Common myeloid progenitor, CD34-positive (primary cell): ENCODE measurements at regions not wholly inside any gene's neighbourhood (a gene's known extent, or its start where the extent isn't known, plus 50 kb on each side); places are given as distances from the start of the nearest gene placed in this dataset.

Experiments used
- CTCF ChIA-PET: fragments of 350-600 bp; sonication (Branson Sonifier 250); formaldehyde crosslinking; loops from one replicate; lab custom pipeline; 2021; ENCODE audit warnings: antibody characterized with exemption; lab: Charles Lee
- POLR2A ChIA-PET: fragments of 350-600 bp; sonication (Branson Sonifier 250); formaldehyde crosslinking; loops from one replicate; lab custom pipeline; 2021; ENCODE audit warnings: antibody characterized with exemption; lab: Charles Lee
- DNase-seq, 3 donors: peaks; one replicate each; pipeline versions ENCODE4 v3.0.0 to v3.0.0-alpha.2; 2013
- H3K27ac ChIP-seq, 2 experiments: 1 replicate in 1 of 2; 2 replicates in 1 of 2; pipeline ENCODE4 v1.7.0; 2013; ENCODE audit warnings: inconsistent platforms in 2 of 2, low read length in 2 of 2, mild to moderate bottlenecking in 2 of 2, low read depth in 1 of 2, moderate library complexity in 1 of 2; ENCODE audit not compliant: severe bottlenecking in 2 of 2, insufficient read depth in 1 of 2, poor library complexity in 1 of 2
- H3K27me3 ChIP-seq, 5 experiments: replicated peaks in 2 of 5; 1 replicate in 3 of 5; 2 replicates in 2 of 5; pipeline versions ENCODE4 v1.6.1 to v1.7.0; 2013; ENCODE audit warnings: low read length in 4 of 5, mild to moderate bottlenecking in 2 of 5, moderate library complexity in 2 of 5, inconsistent platforms in 1 of 5; ENCODE audit not compliant: insufficient read depth in 5 of 5, control insufficient read depth in 4 of 5
- H3K36me3 ChIP-seq, 4 experiments: 1 replicate in 2 of 4; 2 replicates in 2 of 4; pipeline versions ENCODE4 v1.6.1 to v1.7.0; 2013; ENCODE audit warnings: low read length in 3 of 4, control low read depth in 1 of 4, mild to moderate bottlenecking in 1 of 4; ENCODE audit not compliant: control insufficient read depth in 4 of 4, insufficient read depth in 4 of 4
- H3K4me1 ChIP-seq, 4 experiments: 1 replicate in 3 of 4; 2 replicates in 1 of 4; pipeline versions ENCODE4 v1.6.1 to v1.7.1; 2013; ENCODE audit warnings: low read length in 3 of 4, mild to moderate bottlenecking in 3 of 4, control low read depth in 1 of 4, inconsistent platforms in 1 of 4, moderate library complexity in 1 of 4; ENCODE audit not compliant: control insufficient read depth in 4 of 4, insufficient read depth in 4 of 4; ENCODE audit errors: control extremely low read depth in 1 of 4
- H3K4me3 ChIP-seq, 7 experiments: 1 replicate in 4 of 7; 2 replicates in 3 of 7; pipeline versions ENCODE4 v1.5.1 to v1.7.0; 2013; ENCODE audit warnings: mild to moderate bottlenecking in 7 of 7, low read length in 6 of 7, moderate library complexity in 6 of 7, inconsistent platforms in 2 of 7, low read depth in 2 of 7, control low read depth in 1 of 7; ENCODE audit not compliant: insufficient read depth in 4 of 7, control insufficient read depth in 1 of 7; ENCODE audit errors: extremely low read depth in 1 of 7
- H3K9me3 ChIP-seq, 5 experiments: 1 replicate in 4 of 5; 2 replicates in 1 of 5; pipeline versions ENCODE4 v1.6.1 to v1.7.1; 2013; ENCODE audit warnings: low read length in 4 of 5, mild to moderate bottlenecking in 2 of 5, inconsistent platforms in 1 of 5, low read depth in 1 of 5, moderate library complexity in 1 of 5; ENCODE audit not compliant: control insufficient read depth in 4 of 5, insufficient read depth in 2 of 5; ENCODE audit errors: control extremely low read depth in 1 of 5
- WGBS: methylation state at CpG from one replicate; pipeline ENCODE4 v1.1.5; 2013; ENCODE audit not compliant: insufficient coverage; 5-methylcytosine and 5-hydroxymethylcytosine counted together

DNA sequence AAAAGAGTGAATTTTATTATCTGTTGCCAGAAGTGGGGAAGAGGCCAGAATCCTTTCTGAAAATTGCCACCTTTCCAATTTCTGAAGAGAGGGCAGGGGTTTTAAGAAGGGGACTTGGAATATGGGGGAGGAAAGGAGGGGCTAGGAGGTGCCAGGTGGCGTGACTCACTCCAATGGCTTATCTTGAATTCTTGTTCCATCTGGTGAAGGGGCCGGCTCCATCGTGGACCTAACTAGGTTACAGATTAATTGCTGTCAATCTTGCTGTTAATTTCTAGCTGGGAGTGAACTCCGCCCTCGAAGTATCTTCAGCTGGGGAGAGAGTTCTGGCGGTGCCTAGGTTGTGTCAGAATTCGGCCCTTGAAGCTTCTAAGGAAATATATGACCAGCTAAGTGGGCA lies 138.7 kb downstream of the YTHDC2 start:
- Histone ChIP-seq H3K27me3 (peaks cover 0 to 3% (median 0%) of the 10 kb centered on the region in 5 experiments), H3K27ac (no peak overlapping the region), H3K4me1 (no peaks in the 10 kb centered on the region), H3K9me3 (no peaks in the 10 kb centered on the region), H3K36me3 (no peaks in the 10 kb centered on the region), H3K4me3 (no peak overlapping the region)
- ChIA-PET CTCF (interaction anchor here (1.5 kb wide), 1 partner anchor 10 kb away, joined by 4 read pairs; no protein-coding TSS in a partner anchor), POLR2A (no interaction called here)
- DNase-seq, result no peak
- 90% methylated on average over 7 of the region's 7 CpGs for WGBS

DNA sequence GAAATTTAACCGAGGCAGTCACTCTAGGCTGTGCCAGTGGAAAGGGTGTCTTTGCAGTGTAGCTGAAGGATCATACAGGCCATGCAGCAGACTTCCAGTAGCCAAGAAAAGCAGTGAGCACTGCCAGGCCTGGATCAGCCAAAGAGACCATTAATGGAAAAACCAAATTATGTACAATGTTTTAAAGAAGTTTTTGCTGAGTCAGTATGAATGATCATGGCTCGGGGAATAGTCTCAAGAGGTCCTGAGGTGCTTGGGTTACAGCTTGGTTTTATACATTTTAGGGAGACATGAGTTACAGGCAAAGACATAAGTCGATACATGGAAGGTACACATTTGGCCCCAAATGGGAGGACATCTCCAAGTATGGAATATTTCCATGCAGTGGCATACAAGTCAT lies 141.3 kb downstream of the YTHDC2 start:
- WGBS, result 100% methylated on average over 3 of the region's 3 CpGs
- POLR2A ChIA-PET, result no interaction called here

DNA sequence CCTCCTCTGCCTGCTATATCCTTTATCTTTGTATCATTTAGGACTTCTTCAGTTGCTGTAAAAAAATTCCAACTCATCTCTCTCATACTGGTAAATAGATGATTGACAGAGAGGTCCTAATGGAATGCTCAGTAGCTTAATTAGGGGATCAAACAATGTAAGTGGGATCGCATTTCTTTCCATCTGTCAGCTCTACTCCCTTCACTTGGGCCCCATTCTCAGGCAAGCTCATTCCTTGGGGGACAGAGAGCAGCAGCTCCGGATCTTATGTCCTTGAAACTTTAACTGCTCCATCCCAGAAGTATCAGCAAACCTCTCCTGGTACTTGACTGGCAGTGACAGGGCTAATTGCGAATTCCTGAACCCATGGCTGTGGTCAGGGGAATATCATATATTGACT lies 146.7 kb downstream of the YTHDC2 start:
- no peak for DNase-seq
- WGBS, result 94% methylated on average over 2 of the region's 3 CpGs
- Histone ChIP-seq H3K27ac (no peak overlapping the region), H3K27me3 (peaks cover 0 to 8% (median 0%) of the 10 kb centered on the region in 5 experiments), H3K4me1 (no peaks in the 10 kb centered on the region), H3K9me3 (no peaks in the 10 kb centered on the region), H3K36me3 (no peaks in the 10 kb centered on the region), H3K4me3 (no peak overlapping the region)
- CTCF ChIA-PET, result interaction anchor here (1.1 kb wide), 1 partner anchor 48 kb away, joined by 3 read pairs; no protein-coding TSS in a partner anchor
- POLR2A ChIA-PET, result interaction anchor here (0.6 kb wide), 1 partner anchor 1587 kb away, joined by 3 read pairs; no protein-coding TSS in a partner anchor

More for the DNA sequence above, 141.3 kb downstream of the YTHDC2 start:
- Histone ChIP-seq H3K4me1 (no peaks in the 10 kb centered on the region), H3K9me3 (no peaks in the 10 kb centered on the region), H3K4me3 (no peak overlapping the region), H3K27me3 (peaks cover 0 to 6% (median 0%) of the 10 kb centered on the region in 5 experiments), H3K27ac (no peak overlapping the region), H3K36me3 (no peaks in the 10 kb centered on the region)
- CTCF ChIA-PET, result no interaction called here
- DNase-seq, result no peak

GRCh38 chr5:113660706-113661250 lies 147.3 kb downstream of the YTHDC2 start:
- Histone ChIP-seq H3K9me3 (no peaks in the 10 kb centered on the region), H3K27me3 (peaks cover 0 to 8% (median 0%) of the 10 kb centered on the region in 5 experiments), H3K4me3 (no peak overlapping the region), H3K36me3 (no peaks in the 10 kb centered on the region), H3K4me1 (no peaks in the 10 kb centered on the region), H3K27ac (no peak overlapping the region)
- ChIA-PET POLR2A (no interaction called here), CTCF (interaction anchor here (1.1 kb wide), 1 partner anchor 49 kb away, joined by 3 read pairs; no protein-coding TSS in a partner anchor)
- 100% methylated on average over 1 of the region's 1 CpG for WGBS
- DNase-seq, result no peak

DNA sequence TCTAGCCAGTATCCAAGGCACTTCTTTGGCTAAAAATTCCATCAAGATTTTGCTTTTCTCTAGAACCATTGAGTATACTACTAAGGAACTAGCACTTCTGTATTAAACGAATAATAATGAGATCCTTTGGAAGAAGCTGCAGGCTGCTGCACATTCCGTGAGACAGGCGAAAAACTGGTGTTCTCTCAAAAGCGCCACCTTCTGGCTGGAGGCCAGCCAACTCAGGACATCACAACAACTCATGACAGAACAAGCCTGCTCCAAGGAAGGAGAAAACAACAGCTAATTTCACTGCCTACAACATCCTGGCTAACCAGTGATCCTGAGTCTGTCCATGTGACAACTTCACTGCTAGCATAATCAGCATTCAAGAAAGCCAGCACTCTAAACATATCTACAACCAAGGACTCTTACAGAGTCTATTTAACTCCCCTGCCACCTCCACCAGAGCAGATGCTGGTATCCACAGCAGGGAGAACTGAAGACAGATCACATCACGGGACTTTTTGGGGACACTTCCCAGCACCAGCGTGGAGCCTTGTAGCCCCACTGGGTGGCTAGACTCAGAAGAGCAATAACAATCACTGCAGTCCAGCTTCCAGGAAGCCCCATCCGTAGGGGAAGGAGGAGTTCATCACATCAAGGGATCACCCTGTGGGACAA lies 150.5 kb downstream of the YTHDC2 start:
- DNase-seq, result peak; percentile 4 to 34 (median 33)
- Histone ChIP-seq H3K9me3 (peaks cover 0 to under 1% (median 0%) of the 10 kb centered on the region in 5 experiments), H3K27me3 (peaks cover 0 to 5% (median 0%) of the 10 kb centered on the region in 5 experiments), H3K4me1 (no peaks in the 10 kb centered on the region), H3K4me3 (no peak overlapping the region), H3K36me3 (no peaks in the 10 kb centered on the region), H3K27ac (no peak overlapping the region)
- CTCF ChIA-PET, result interaction anchor here (1.2 kb wide), 1 partner anchor 56 kb away, joined by 3 read pairs; no protein-coding TSS in a partner anchor
- POLR2A ChIA-PET, result no interaction called here
- WGBS, result 81% methylated on average over 7 of the region's 7 CpGs

DNA sequence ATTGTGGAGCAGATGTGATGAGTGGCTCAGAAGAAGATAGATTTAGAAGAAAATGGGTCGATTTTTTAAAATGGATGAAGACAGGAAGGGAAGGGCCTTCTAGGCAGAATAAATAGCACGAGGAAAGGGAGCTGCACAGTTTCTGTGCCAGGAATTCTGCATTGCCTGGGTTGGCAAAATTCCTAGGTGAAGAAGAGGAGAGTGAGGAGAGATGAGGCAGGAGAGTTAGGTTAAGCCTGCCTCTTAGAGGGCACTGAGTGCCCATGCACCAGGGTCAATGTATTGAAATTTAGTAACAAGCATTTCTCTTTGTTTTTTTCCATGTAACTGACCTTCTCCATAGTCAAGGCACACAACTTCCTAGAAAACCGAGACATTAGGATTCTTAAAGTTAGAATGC lies 159.5 kb downstream of the YTHDC2 start:
- no peaks in the 10 kb centered on the region for H3K36me3 ChIP-seq
- H3K4me3 ChIP-seq, result no peak overlapping the region
- no peaks in the 10 kb centered on the region for H3K4me1 ChIP-seq
- H3K27ac ChIP-seq, result no peak overlapping the region
- WGBS, result 83% methylated on average over 3 of the region's 3 CpGs
- DNase-seq, result no peak
- CTCF ChIA-PET, result no interaction called here
- H3K9me3 ChIP-seq, result peaks cover 0 to 6% (median 3%) of the 10 kb centered on the region in 5 experiments
- POLR2A ChIA-PET, result no interaction called here
- peaks cover 0 to 7% (median 0%) of the 10 kb centered on the region in 5 experiments for H3K27me3 ChIP-seq

- Histone ChIP-seq H3K9me3 (peaks cover 0 to 4% (median 3%) of the 10 kb centered on the region in 5 experiments), H3K36me3 (no peaks in the 10 kb centered on the region), H3K4me1 (no peaks in the 10 kb centered on the region), H3K27me3 (peaks cover 0 to 6% (median 0%) of the 10 kb centered on the region in 5 experiments), H3K4me3 (no peak overlapping the region), H3K27ac (no peak overlapping the region)
- DNase-seq, result no peak
- ChIA-PET CTCF (no interaction called here), POLR2A (no interaction called here)
- 100% methylated on average over 2 of the region's 3 CpGs for WGBS
Measured at GRCh38 chr5:113675166-113675565, 161.7 kb downstream of the YTHDC2 start.
